NCI-H1048 (cell line): ENCODE measurements at regions not wholly inside any gene's neighbourhood (a gene's known extent, or its start where the extent isn't known, plus 50 kb on each side); places are given as distances from the start of the nearest gene placed in this dataset.
"Not testable (repeated sequence)": the region's sequence is repeated elsewhere in the genome, so short reads cannot be mapped to it uniquely, and the experiment has no call there.

Experiments used
- DNase-seq: peaks from one replicate; lab custom pipeline; 2025; lab: John Stamatoyannopoulos, UW

- DNase-seq = no peak
These were observed 215.3 kb upstream of the RND3 start for GRCh38 chr2:150702791-150703190.

- DNase-seq = no peak
These were observed 213.5 kb upstream of the RND3 start for GRCh38 chr2:150700666-150701580.

DNA sequence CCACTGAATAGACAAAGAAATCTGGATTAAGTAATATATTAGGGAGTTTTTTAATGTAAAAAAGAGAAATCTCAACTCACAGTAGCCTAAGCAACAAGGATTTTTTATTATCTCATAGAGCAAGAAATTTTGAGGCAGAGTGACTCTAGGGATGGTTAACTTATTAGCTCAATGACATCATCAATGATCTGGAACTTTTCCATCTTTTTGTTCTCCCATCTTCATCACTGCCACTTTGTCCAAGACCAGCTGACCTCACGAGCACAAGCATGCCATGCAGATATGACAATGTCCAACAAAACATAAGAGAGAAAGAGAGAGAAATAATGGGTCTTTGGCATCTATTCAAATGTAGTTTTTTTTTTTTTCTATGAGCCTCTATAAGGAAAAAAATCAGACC, 211.8 kb upstream of the RND3 start:
- no peak for DNase-seq

DNA sequence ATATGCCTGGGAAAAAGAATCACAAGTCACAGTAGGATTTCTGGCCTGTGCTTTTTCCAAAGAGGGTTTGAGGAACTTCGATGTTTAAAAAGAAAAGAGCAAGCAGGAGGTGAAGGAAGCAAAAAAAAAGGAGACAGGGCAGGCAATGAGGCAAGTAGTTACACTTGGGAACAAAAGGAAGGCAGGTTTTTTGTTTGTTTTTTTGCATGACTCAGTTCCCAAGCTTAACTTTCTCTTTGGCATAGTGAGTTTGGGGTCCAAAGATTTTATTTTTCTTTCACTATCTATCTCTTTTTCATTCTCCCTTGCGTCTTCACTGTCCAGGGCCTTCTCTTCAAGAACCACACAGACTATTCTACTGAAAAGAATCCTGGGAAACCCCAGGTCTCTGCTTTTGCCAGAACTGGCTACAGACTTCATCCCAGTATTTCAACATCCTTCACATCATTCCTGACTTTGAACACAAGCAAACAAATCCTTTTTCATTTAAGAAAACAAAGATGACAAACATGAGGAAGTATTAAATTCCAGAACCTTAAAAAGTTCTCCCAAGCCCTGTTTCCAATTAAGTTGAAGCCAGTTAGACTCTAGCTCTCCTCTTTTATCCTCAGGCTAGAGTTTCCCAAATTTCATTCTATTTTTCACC, 210.7 kb upstream of the RND3 start:
- DNase-seq = no peak

DNA sequence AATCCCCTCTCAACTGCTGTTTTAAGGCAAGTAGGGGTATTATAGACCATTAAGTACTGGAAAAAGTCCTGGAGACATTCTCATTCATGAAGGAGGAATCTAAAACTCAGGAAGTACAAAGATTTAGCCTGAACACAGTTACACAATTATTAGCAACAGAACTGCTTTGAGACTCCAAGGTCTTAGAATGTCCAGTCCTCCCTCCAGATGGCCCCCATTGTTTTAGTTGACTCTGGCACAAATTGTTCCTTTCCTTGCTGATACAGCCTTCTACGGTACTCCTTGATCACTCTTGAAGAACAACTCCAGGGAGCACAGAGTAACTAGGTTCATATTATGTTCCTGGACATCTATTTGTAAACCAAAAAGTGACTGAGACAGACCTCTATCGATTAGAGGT, 210.1 kb upstream of the RND3 start:
- no peak for DNase-seq

- no peak for DNase-seq
These were observed 208.1 kb upstream of the RND3 start for GRCh38 chr2:150695451-150696135.

GRCh38 chr2:150693556-150693955, 206.1 kb upstream of the RND3 start:
- DNase-seq = no peak

- no peak for DNase-seq
These were observed 203.4 kb upstream of the RND3 start for GRCh38 chr2:150690870-150691269.

- DNase-seq = no peak
These were observed 202.8 kb upstream of the RND3 start for GRCh38 chr2:150690261-150690660.

- DNase-seq = no peak
These were observed 202.1 kb upstream of the RND3 start for GRCh38 chr2:150689590-150689989.

DNA sequence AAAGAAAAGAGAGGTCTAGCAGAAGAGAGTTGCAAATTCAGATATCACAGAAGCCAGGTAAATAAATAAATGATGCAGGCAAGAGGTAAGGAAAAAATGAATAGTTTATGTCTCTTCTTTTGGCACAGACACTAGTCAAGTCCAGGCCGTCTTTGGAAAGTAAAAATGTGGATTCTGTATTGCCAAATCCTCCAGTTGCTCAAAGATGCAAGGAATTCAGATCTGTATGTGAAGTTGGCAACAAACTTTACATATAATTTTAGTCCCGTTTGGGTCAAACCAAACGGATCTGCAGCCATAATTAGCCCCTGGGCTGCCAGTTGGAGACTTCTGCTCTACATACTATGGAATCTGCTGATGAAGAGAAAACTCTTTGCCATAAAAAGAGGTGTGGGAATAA, 200.5 kb upstream of the RND3 start:
- DNase-seq = no peak

- no peak for DNase-seq
These were observed 198.9 kb upstream of the RND3 start for GRCh38 chr2:150686391-150686790.

DNA sequence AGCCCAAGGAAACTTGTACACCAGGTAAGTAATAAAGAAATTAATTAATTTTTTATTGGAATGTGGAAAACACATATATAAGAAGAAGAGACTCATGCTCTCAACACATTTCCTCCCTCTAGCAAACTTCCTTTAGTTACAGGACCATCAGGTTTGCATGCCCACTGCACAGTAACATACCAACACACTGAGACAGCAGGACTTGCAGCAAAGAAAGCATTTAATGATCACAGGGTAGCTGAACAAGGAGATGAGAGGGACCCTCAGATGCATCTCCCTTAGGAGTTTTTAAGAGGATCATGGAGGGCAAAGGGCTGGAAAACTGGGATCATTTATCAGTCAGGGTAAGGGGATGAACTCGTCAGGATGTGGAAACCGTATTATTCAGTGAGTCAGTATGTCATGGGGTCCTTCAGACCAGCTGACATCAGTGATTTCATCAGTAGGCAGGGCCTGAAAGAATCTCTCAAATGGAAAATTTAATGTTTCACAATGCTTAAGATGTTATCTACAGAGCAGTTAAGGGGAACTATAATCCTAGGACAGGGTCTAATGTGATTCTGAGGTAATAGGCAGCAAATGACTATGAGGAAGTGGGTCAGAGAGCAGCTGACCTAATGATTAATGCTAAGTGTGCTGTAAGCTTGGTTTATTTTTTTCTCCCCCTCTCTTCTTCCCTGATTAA, 193.8 kb upstream of the RND3 start:
- DNase-seq = no peak

- DNase-seq = no peak
These were observed 192.1 kb upstream of the RND3 start for GRCh38 chr2:150679456-150680120.

- DNase-seq = no peak
These were observed 190.1 kb upstream of the RND3 start for GRCh38 chr2:150677551-150677950.

- DNase-seq = no peak
These were observed 189.4 kb upstream of the RND3 start for GRCh38 chr2:150676747-150677383.

DNA sequence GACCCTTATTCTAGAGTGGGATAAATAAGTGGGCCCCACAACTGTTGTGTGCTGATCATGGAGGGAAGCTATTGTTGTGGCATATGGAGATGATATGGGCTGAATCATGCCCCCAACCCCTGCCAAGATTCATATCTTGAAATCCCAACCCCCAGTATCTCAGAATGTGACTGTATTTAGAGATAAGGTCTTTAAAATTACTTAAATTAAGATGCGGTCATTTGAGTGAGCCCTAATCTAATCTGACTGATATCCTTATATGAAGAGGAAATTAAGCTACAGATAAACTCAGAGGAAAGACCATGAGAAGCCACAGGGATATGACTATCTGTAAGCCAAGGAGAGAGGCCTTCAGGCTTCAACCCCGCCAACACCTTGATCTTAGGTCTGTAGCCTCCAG, 188.3 kb upstream of the RND3 start:
- DNase-seq = no peak

DNA sequence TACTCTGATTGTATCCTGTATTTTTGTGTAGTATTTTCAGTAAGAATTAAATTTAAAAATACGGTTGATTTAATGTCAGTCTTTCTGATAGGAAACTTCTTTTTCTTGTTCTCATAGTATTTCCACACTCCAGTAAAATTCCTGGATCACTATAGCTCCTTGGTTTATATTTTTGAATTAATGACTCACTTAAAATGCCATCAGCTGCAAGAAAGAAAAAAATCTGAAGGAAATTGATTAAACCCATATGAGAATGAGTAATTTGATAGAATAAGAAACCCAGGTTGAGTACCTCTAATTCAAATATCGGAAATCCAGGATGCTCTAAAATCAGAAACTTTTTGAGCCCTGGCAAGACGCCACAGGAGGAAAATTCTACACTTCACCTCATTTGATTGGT, 186.8 kb upstream of the RND3 start:
- no peak for DNase-seq

- no peak for DNase-seq
These were observed 184.8 kb upstream of the RND3 start for GRCh38 chr2:150672311-150672710.

GRCh38 chr2:150669492-150669891, 182.0 kb upstream of the RND3 start:
- no peak for DNase-seq

GRCh38 chr2:150667039-150667438, 179.6 kb upstream of the RND3 start:
- DNase-seq = not testable (repeated sequence)
